ENCODE measurements at regions not wholly inside any gene's neighbourhood (a gene's known extent, or its start where the extent isn't known, plus 50 kb on each side); places are given as distances from the start of the nearest gene placed in this dataset.

GRCh38 chr15:75763137-75763611 lies 50.5 kb upstream of the CSPG4 start:
- no peaks in the 10 kb centered on the region for H3K9me3 ChIP-seq (ENCODE audit: control insufficient read depth, insufficient read depth, low read length)
- H3K4me3 ChIP-seq (ENCODE audit: low read length) = no peak overlapping the region
- Mint-ChIP-seq H3K4me1 (peaks cover 4 to 13% of the 10 kb centered on the region in 2 donors), H3K27me3 (ENCODE audit: low read depth in 2 of 2) (peaks cover 7 to 43% of the 10 kb centered on the region in 2 donors), H3K36me3 (no peaks in the 10 kb centered on the region), H3K9me3 (no peaks in the 10 kb centered on the region), H3K4me3 (no peak overlapping the region), H3K27ac (no peak overlapping the region)
- H3K27ac ChIP-seq (ENCODE audit: low read length) = no peak overlapping the region
- ATAC-seq (no peak), DNase-seq (no peak)
- 80% methylated on average over 6 of the region's 8 CpGs for WGBS (ENCODE audit: insufficient coverage)
- H3K4me1 ChIP-seq (ENCODE audit: control insufficient read depth, insufficient read depth, low read length) = peaks cover 11% of the 10 kb centered on the region
- no peaks in the 10 kb centered on the region for H3K36me3 ChIP-seq (ENCODE audit: control insufficient read depth, insufficient read depth, low read length)
- H3K27me3 ChIP-seq (ENCODE audit: control insufficient read depth, insufficient read depth, low read length) = no peaks in the 10 kb centered on the region
- TF ChIP-seq, protein P1, sequence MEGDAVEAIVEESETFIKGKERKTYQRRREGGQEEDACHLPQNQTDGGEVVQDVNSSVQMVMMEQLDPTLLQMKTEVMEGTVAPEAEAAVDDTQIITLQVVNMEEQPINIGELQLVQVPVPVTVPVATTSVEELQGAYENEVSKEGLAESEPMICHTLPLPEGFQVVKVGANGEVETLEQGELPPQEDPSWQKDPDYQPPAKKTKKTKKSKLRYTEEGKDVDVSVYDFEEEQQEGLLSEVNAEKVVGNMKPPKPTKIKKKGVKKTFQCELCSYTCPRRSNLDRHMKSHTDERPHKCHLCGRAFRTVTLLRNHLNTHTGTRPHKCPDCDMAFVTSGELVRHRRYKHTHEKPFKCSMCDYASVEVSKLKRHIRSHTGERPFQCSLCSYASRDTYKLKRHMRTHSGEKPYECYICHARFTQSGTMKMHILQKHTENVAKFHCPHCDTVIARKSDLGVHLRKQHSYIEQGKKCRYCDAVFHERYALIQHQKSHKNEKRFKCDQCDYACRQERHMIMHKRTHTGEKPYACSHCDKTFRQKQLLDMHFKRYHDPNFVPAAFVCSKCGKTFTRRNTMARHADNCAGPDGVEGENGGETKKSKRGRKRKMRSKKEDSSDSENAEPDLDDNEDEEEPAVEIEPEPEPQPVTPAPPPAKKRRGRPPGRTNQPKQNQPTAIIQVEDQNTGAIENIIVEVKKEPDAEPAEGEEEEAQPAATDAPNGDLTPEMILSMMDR (IDR thresholded peaks at IDR 0.05) = no peak
- intact Hi-C loops (cut with micrococcal nuclease) = no loop called here
